ENCODE measurements at regions not wholly inside any gene's neighbourhood (a gene's known extent, or its start where the extent isn't known, plus 50 kb on each side); places are given as distances from the start of the nearest gene placed in this dataset.

DNA sequence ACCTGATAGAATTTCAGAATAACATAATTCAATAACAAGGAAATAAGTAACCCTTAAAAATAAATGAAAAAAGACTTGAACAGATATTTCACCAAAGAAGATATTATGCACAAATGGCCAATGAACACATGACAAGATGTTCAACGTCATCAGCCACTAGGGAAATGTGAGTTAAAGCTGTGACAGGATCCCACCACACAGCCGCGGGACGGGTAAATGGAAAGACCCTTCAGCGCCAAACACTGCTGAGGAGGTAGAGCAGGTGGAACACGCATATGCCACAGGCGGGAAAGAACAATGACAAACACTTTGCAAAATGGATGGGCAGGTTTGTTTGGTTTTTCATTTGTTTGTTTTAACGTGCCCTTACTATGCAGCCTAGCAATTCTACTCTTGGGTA, 86.1 kb upstream of the RNF32 start:
- no peak for DNase-seq (ENCODE audit: low read depth)
- H3K4me3 ChIP-seq (ENCODE audit: low read depth, low read length) = no peak overlapping the region

DNA sequence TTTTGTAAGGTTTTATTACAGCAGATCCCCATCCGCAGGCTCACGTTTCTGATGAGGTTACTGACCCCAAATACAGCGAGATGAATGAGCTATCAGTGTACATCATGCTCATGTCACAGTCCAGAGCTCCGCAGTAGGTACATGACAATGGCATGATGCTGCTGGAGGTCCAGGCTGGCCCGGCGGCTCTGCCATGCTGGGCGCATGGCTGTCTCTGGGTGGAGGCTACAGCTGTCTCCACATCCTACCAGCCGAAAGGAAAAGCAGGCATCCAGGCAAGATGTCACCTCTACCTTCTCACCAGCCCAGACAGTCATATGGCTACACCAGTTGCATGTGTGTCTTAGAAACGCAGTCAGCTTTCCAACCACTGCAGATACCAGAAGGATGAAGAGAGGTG, 90.9 kb upstream of the RNF32 start:
- no peak for DNase-seq (ENCODE audit: low read depth)
- no peak overlapping the region for H3K4me3 ChIP-seq (ENCODE audit: low read depth, low read length)

DNA sequence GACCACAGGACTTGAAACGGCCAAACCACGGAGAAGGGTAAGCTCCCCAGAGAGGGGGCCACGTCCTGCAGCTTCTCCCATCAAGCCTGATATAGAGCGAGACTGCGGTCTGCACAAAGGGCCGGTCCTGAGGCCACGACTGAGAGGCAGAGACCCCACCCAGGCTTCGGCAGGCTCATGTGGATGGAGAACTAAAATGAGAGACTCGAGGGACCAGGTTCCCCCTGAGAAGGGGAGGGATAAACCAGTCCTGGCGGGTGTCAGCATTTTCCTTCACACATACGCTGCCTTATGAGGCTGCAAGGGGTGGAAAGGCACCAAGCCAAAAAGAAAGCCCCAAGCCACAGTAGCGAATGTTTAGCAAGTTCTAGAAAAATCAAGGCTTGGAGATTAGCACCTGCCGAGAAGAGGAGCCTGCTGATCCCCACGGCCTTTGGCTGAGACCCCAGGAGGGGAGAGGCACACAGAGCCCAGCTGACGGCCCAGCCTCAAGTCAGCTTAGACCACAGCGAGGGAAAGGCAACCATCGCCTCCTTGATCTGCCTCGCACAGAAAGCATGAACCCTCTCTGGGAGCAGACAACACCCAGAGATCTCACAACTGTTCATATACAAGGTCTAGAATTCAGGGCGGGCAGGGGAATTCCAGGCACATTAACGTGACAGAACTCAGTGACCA, 92.6 kb upstream of the RNF32 start:
- no peak overlapping the region for H3K4me3 ChIP-seq (ENCODE audit: low read depth, low read length)
- DNase-seq (ENCODE audit: low read depth) = no peak

DNA sequence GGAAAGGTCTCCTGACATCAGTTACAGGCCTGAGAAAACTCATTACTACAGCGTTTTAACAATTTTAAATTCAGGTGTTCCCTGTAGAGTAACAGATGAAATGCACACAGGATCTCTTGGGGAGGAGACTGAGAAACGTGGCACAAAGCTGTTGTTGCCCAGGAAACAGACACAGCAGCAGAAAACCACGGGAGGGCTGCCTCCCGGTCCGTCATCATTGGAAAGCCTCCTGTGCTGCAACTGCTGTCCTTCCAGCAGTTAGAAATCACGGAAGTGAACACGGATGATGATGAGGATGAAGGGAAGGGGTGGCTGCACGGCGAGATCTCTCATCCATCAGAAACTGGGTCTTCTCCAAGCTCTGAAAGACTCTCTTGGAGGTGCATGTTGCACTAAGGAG, 94.6 kb upstream of the RNF32 start:
- no peak overlapping the region for H3K4me3 ChIP-seq (ENCODE audit: low read depth, low read length)
- DNase-seq (ENCODE audit: low read depth) = no peak

DNA sequence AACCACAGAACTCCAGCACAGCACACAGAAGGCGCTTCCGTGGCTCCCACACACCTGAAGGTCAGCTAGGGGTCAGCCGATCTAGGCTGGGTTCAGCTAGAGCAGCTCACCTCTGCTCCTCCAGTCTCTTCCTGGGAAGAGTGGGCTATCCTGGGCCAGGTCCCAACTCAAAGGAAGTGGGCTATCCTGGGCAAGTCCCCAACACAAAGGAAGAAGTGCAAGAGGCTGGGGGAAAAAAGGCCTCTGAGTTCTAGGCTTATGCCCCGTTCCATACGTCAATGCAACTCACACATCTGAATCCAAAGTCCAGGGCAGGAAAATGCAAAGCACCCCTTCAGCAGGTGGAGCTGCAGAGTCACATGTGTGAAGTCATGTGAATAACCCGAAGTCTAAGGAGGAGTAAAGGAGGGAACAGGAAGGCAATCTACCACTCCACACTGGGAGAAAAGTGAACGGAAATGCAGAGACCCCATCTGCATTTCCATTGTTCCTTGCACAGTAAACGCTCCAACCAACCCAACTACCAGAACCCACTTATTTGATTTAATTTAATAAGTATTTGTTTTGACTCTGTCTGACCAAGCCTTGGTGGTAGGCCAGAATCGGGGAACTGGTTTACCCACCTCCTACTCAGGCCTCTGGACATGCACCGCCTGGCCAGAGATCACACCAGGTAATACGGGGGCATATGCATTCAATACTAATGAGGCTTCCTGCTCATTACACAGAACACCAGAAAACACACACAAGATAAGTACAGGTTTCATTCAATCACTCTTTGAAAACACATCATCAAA, 95.5 kb upstream of the RNF32 start:
- no peak overlapping the region for H3K4me3 ChIP-seq (ENCODE audit: low read depth, low read length)
- no peak for DNase-seq (ENCODE audit: low read depth)

DNA sequence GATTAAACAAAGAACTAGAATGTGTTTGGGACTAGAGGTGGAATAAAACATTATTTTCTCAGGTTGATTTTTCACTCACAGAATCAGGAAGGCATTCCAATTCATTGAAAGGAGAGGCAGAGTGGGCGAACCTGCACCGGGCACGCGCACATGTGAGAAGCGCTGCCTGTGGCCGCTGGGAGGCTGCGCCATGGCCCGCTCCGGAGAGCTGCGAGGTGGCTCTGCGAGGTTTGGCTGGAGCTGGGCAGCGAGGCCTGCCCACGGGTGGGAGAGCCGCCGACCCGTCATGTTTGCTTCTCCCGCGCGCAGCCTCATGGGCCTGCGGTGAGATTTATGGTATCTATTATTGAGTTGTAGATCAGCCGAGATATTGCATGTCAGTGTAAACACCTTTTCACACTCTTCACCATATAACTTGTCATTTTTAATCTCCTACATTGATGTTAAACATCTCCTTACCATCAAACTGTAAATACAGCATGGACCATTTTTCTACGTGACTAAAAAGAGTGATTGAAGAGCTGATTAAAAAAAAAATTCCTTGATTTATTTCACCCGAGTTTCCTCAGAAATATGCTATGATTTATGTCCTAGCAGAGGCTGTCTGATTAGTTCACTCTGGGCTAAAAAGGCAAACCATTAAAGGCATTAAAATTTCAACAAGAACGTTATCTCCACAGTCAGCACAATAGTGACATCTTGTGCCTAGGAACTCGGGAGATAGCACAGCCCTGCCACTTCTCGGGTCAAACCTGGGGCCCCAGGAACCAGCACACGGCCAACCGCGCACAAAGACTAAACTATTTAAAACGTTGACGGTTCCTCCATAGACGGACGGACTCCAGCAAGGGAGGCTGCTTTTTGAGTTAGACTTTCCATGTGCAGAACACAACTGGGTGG, 96.6 kb upstream of the RNF32 start:
- no peak for DNase-seq (ENCODE audit: low read depth)

DNA sequence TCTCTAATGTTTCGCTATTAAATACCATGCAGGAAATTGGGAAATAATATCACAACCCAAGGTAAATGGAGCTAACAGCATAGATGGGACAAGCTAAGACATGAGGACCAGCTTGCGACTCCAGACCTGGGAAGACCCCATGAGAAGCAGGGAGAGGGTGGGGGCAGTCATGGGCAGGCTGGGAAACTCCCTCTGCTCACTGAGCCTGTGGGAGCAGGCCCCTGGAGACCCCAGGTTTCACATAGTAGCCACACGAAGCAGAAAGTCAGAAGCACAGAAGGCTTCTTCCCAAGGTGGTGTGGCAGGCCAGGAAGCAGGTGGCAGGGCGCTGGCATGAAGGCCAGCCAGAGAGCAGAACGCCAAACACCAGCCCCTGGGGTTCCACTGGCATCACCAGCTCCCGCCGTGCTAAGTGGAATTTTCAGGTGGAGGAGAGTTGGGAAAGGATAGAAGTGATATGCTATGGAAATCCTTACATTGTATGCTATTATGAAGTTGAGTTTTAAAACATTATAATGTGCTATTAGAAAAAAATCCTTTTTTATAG, 99.9 kb upstream of the RNF32 start:
- no peak overlapping the region for H3K4me3 ChIP-seq (ENCODE audit: low read depth, low read length)
- DNase-seq (ENCODE audit: low read depth) = no peak

More for the DNA sequence above, 96.6 kb upstream of the RNF32 start:
- H3K4me3 ChIP-seq (ENCODE audit: low read depth, low read length) = no peak overlapping the region

DNA sequence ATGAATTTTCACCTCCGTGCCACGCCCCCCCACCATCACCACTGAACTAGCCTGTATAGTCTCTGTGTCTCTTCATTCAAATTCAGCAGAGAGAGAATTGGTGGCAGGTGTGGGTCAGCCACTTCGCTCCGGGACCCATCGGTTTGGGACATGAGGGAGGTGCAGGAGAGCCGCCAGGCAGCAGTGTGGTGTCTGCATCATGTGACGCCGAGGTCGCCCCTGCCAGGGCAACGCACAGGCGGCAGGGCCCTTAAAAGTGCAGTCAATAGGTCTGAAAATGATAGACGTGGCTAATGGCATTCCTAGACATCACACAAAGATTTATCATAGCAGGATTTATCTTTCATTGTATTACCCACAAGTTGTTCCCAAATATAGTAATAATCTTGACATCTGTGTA, 100.6 kb upstream of the RNF32 start:
- no peak for DNase-seq (ENCODE audit: low read depth)
- H3K4me3 ChIP-seq (ENCODE audit: low read depth, low read length) = no peak overlapping the region

DNA sequence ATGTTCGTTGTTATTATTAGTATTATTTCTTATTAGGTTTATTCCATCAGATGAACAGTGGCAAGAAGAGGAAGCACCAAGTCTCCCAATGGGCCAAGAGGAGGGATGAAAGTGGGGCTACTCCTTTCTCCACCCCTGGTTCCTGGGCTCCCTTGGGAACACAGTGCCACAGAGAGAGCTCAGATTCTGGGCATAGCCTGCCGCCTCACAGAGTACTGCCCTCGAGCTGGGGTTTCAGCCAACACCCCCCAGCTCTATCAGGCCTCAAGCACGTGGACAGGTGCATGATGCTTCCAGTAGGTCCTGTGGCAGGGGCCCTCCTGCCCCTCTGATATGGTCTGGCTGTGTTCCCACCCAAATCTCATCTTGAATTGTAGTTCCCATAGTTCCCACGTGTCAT, 103.6 kb upstream of the RNF32 start:
- H3K4me3 ChIP-seq (ENCODE audit: low read depth, low read length) = no peak overlapping the region
- no peak for DNase-seq (ENCODE audit: low read depth)

DNA sequence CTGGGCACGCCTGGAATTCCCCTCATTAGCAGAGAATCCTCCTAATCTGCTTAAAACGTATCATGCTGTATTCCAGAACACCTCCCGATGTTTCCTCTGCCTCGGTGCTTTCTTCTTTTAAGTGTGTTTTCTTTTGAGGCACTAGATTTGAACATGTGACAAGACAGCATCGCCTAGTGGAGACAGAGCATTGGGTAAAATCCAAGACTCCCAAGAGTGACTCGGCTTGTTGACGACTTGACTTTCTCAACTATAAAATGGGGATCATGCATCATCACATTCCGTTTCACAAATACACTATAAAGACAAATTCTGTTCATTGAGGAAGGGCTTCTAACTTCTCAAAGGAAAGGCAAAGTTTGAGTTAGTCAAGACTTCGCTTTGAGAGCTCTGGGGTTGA, 105.6 kb upstream of the RNF32 start:
- H3K4me3 ChIP-seq (ENCODE audit: low read depth, low read length) = no peak overlapping the region

DNA sequence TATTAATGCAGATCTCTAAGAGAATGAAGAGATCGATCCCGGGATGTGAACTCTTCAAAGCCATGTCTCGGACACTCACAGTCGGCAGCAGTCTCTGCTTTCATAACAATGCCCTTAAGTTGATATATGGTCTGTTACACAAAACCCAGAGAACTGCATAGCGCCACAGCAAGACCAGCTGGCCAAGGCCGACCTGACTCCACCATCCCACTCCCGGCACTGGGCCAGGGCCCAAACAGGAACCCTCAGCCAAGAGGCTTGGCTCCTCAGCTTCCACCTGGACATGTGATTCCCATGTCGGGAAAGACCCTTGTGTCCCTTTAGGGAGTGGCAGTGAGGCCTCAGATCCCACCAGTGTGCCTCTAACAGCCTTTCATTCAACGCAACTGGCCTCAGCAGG, 106.6 kb upstream of the RNF32 start:
- DNase-seq (ENCODE audit: low read depth) = no peak
- no peak overlapping the region for H3K4me3 ChIP-seq (ENCODE audit: low read depth, low read length)

More for the DNA sequence above, 105.6 kb upstream of the RNF32 start:
- no peak for DNase-seq (ENCODE audit: low read depth)

DNA sequence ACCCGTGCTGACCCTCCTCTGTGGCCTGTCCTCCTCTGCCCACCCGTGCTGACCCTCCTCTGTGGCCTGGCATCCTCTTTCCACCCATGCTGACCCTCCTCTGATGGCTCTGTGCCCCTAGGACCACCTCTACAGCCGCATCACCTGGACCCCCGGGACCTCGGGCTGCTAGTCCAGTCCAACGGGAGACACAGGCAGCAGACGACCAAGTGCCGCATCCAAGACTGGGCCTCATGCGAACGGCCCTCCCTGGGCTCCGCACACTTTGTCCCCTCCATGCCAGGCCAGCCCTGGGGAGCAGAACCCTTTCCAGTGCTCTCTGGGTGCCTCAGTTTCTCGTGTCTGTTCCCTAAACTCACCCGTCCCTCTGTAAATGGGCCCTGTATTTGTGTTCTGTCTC, 107.2 kb upstream of the RNF32 start:
- H3K4me3 ChIP-seq (ENCODE audit: low read depth, low read length) = no peak overlapping the region
- DNase-seq (ENCODE audit: low read depth) = no peak

DNA sequence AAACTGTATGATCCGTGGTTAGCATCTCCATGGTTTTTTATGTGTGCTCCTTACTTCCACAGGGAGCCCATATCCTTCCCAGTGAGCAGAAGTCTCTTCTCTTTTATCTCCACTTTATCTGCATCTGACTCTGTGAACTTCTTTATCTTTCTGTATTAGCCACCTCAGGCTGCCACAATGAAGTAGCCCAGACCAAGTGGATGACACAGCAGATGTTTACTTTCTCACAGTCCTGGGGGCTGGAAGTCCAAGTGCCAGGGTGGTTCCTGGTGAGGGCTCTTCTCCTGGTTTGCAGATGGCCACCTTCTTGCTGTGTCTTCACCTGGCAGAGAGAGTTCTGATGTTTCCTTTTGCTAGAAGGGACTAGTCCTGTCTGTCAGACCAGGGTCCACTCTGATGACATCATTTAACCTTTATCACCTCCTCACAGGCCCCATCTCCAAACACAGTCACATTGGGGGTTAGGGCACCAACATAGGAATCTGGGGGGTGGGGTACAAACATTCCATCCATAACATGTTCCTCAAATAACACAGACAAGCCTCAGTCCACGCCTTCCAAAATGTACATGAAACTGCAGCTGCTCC, 108.5 kb upstream of the RNF32 start:
- no peak for DNase-seq (ENCODE audit: low read depth)
- H3K4me3 ChIP-seq (ENCODE audit: low read depth, low read length) = no peak overlapping the region

DNA sequence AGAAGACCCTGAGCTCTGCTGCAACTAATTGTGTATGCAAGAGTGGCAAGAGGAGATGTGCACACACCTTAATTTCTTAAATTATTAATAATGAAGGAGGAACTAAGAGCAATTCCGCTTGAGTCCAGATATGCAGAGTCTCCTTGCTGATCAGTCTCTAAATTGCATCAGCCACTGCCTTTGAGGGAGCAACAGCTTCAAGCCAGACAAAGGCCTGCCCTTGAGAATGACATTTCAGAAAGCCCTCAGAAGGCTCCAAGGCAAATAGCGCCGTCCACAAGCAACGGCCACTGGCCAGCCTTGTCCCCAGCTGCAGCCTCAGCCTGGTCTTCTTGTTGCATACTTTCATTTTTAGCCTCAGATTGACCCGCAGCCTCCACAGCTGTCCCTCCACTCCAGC, 110.6 kb upstream of the RNF32 start:
- DNase-seq (ENCODE audit: low read depth) = no peak
- H3K4me3 ChIP-seq (ENCODE audit: low read depth, low read length) = no peak overlapping the region

DNA sequence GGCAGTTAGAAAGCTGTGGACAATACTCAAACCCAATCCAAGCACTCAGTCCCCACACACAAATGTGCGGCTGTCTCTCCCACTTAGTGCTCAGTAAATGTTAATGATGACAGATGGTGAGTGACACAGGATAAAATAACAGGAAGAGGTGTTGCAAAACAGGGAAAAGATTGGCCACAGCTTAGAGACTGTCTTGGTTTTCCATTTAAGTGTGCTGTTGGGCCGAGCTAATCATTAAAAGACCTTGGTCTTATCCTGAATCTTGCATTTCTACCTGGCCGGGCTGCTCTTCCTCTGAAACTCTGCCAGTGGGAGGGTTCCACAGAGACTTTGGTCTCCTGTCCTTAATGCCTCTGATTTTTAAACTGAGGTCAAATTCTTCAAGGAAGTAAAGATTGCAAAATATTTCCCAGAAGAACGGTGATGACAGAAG, 113.1 kb upstream of the RNF32 start:
- DNase-seq (ENCODE audit: low read depth) = no peak
- no peak overlapping the region for H3K4me3 ChIP-seq (ENCODE audit: low read depth, low read length)

DNA sequence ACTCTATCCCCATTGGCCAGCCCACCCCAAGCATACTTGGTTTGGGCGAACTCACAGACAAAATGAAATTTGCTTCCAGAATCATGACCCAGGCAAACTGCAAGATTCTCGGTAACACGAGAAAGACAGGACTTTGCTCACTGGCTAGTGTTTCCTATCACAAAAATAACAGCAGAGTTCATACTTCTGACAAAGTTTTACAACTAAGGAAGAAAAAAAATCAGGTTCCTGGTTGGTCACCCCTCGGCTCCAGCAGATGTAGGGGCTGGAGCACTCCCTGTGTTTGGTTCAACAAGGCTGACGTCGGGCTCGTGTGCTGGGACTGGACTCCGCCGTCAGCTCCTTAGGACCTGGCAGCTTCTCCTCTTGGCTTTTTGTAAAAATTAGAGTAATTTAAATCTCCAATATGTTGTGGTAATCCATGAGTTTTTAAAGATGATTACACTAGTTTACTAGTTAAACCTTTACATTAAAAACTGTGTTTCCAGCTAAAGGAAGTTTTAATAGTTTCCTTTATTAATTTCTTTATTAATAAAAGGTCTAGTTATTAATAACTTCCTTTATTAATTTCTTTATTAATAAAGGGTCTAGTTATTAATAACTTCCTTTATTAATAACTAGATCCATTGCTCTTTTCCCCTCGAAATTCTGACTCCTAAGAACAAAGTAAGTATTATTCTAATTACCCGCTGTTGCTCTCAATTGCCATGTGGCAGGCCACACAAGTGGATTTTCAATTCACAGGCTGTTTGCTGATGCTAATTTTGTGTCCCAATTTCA, 115.6 kb upstream of the RNF32 start:
- no peak for DNase-seq (ENCODE audit: low read depth)
- no peak overlapping the region for H3K4me3 ChIP-seq (ENCODE audit: low read depth, low read length)

DNA sequence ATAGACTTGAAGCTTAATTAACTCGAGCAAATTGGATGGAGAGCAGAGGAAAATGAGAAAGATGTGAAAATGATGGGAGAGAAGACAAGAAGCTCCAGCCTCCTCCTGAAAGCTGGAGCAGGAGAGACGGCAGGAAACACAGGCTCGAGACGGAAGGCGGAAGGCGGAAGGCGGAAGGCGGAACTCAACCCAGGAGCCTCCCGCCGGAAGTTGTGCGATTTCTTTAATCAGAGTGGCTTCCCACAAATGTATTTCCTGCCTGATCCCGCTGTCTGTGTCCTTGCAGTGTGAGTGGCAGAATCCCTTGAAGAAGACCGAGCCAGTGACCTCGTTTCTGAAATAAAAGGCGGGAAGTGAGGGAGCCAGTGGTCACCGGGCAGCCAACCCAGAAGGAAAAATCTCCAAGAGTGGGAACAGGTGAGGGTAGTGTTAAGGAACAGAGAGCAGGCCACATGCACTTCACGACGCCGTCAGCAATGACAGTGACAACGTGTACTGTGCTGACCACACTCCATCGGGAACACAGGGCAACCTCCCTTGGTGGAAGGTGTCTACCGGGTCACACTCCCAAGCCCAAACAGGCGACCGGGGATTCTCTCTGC, 117.0 kb upstream of the RNF32 start:
- no peak for DNase-seq (ENCODE audit: low read depth)

DNA sequence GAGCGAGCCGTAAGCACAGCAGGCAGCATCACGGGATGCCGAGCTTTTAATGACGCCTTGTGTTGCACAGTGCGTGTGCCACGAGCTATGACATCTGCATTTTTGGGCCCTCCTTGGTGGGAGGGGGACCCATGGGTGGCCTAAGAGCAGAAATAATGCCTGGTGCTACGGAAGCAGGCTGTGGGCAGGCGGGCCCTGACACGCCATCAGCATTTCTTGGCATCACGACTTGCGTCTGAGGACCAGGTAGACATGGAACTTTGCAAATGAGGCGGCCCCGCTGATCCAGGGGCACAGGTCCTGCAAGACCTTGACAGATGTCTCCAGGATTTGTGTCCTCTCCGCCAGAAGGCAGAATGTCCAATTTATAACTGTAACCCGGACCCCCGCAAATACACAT, 117.8 kb upstream of the RNF32 start:
- no peak overlapping the region for H3K4me3 ChIP-seq (ENCODE audit: low read depth, low read length)
- DNase-seq (ENCODE audit: low read depth) = no peak

More for the DNA sequence above, 117.0 kb upstream of the RNF32 start:
- no peak overlapping the region for H3K4me3 ChIP-seq (ENCODE audit: low read depth, low read length)
